K562 (cell line): ENCODE measurements at regions not wholly inside any gene's neighbourhood (a gene's known extent, or its start where the extent isn't known, plus 50 kb on each side); places are given as distances from the start of the nearest gene placed in this dataset.

ENCODE experiments used
- ATAC-seq: fragments of 200-7000 bp; cut with Tn5 transposase; 3 replicates; pipeline ENCODE4 v1.9.1; 2020; ENCODE audit warnings: moderate library complexity
- BruUV-seq: library from RNA; stranded (reverse); fragments of 400-500 nt; replicated peaks from 2 replicates; lab custom pipeline; 2021; lab: Mats Ljungman, UMichigan
- CTCF ChIA-PET: fragments of 300-600 bp; formaldehyde crosslinking; extraction: SDS; loops from one replicate; lab custom pipeline; 2021; ENCODE audit warnings: low intra/inter-chr PET ratio; lab: Yijun Ruan, JAX
- POLR2A ChIA-PET: fragments of 300-600, 350-650 bp; sonication (Branson Sonifier 250); formaldehyde crosslinking; extraction: SDS; loops from one replicate; lab custom pipeline; 2021; ENCODE audit warnings: antibody characterized with exemption, inconsistent platforms; lab: Yijun Ruan, JAX
- DNase-seq, 4 experiments: peaks; one replicate each; pipeline versions ENCODE4 v3.0.0 to v3.0.0-alpha.2; 2011 to 2018; ENCODE audit warnings: low spot score in 3 of 4, mixed read lengths in 3 of 4; ENCODE audit errors: extremely low read depth in 1 of 4
- FAIRE-seq: peaks from 2 replicates; lab custom pipeline; 2011; peaks lifted over from hg19 to GRCh38; lab: Jason Lieb, UNC
- H2AFZ ChIP-seq: 2 replicates; pipeline ENCODE4 v1.6.0; 2011; ENCODE audit warnings: low read depth, low read length, control low read depth, inconsistent platforms
- H3K27ac ChIP-seq: fragments of 200-600 bp; 3 replicates; pipeline ENCODE4 v1.8.0; 2011; ENCODE audit warnings: low read depth, mild to moderate bottlenecking, control low read depth, inconsistent platforms, low read length, moderate library complexity, mixed read lengths; ENCODE audit errors: extremely low read depth
- H3K27me3 ChIP-seq, 2 experiments: fragments of 300-600 bp in 1 of 2; 2 replicates in 1 of 2; 3 replicates in 1 of 2; pipeline versions ENCODE4 v1.6.0 to v1.8.0; 2011; ENCODE audit warnings: inconsistent platforms in 2 of 2, low read length in 2 of 2, mild to moderate bottlenecking in 1 of 2, mixed read lengths in 1 of 2, moderate library complexity in 1 of 2; ENCODE audit not compliant: control insufficient read depth in 2 of 2, insufficient read depth in 2 of 2
- H3K36me3 ChIP-seq: fragments of 300-600 bp; 3 replicates; pipeline ENCODE4 v1.8.0; 2011; ENCODE audit warnings: mild to moderate bottlenecking, low read length, inconsistent platforms; ENCODE audit not compliant: control insufficient read depth, insufficient read depth
- H3K4me1 ChIP-seq, 2 experiments: fragments of 200-600 bp in 1 of 2; replicated peaks in 1 of 2; 2 replicates in 1 of 2; 3 replicates in 1 of 2; pipeline versions ENCODE4 v1.5.1 to v1.8.0; 2011; ENCODE audit warnings: inconsistent platforms in 2 of 2, low read length in 2 of 2, mild to moderate bottlenecking in 1 of 2, mixed read lengths in 1 of 2, moderate library complexity in 1 of 2; ENCODE audit not compliant: control insufficient read depth in 2 of 2, insufficient read depth in 2 of 2
- H3K4me2 ChIP-seq: 2 replicates; pipeline ENCODE4 v1.6.1; 2011; ENCODE audit warnings: low read length, control low read depth, inconsistent platforms, mixed read lengths; ENCODE audit not compliant: insufficient read depth
- H3K4me3 ChIP-seq: fragments of 200-600 bp; sonication (generic), shearing (Covaris generic); 2 replicates; pipeline ENCODE4 v1.5.1; 2016; ENCODE audit warnings: control low read depth, inconsistent platforms
- H3K79me2 ChIP-seq: fragments of 200-600 bp; 3 replicates; pipeline ENCODE4 v1.8.0; 2011; ENCODE audit warnings: low read length, inconsistent platforms; ENCODE audit not compliant: control insufficient read depth, insufficient read depth
- H3K9ac ChIP-seq, 2 experiments: 2 replicates each; pipeline versions ENCODE4 v1.6.0 to v1.6.1; 2011; ENCODE audit warnings: low read depth in 2 of 2, low read length in 2 of 2, control low read depth in 1 of 2, inconsistent platforms in 1 of 2, mild to moderate bottlenecking in 1 of 2, mixed read lengths in 1 of 2; ENCODE audit not compliant: insufficient read depth in 1 of 2
- H3K9me1 ChIP-seq: one replicate; pipeline ENCODE4 v1.6.0; 2011; ENCODE audit warnings: inconsistent platforms, mild to moderate bottlenecking, low read length, moderate library complexity; ENCODE audit not compliant: control insufficient read depth, insufficient read depth
- H3K9me3 ChIP-seq: replicated peaks from 2 replicates; pipeline ENCODE4 v1.5.1; 2011; ENCODE audit warnings: low read depth, low read length, inconsistent platforms; ENCODE audit not compliant: control insufficient read depth, insufficient read depth
- H4K20me1 ChIP-seq: replicated peaks from 2 replicates; pipeline ENCODE4 v1.6.1; 2011; ENCODE audit warnings: low read length, inconsistent platforms, mixed read lengths; ENCODE audit not compliant: control insufficient read depth, insufficient read depth
- ETV1 ChIP-seq: fragments of 450-650 bp; conservative IDR thresholded peaks from 2 replicates; pipeline ENCODE4 v1.6.1; 2016; ENCODE audit warnings: missing genetic modification characterization, control low read depth, low read depth, missing compliant biosample characterization
- GATA2 ChIP-seq: sonication (generic); formaldehyde crosslinking; IDR thresholded peaks from 2 replicates; pipeline ENCODE4 v1.4.0; 2020; ENCODE audit warnings: mild to moderate bottlenecking, missing genetic modification reagents
- HNRNPUL1 ChIP-seq: fragments of 200-400 bp; formaldehyde crosslinking; IDR thresholded peaks from 2 replicates; pipeline ENCODE4 v1.6.1; 2017; ENCODE audit warnings: low read length
- MCM2 ChIP-seq: fragments of 450-650 bp; IDR thresholded peaks from 2 replicates; pipeline ENCODE4 v1.6.1; 2017; ENCODE audit warnings: low read depth, mild to moderate bottlenecking
- NFE2L1 ChIP-seq: fragments of 450-650 bp; IDR thresholded peaks from 2 replicates; pipeline ENCODE4 v1.6.1; 2016; ENCODE audit warnings: missing genetic modification characterization, low read depth, mild to moderate bottlenecking, missing compliant biosample characterization, moderate library complexity, borderline replicate concordance
- PATZ1 ChIP-seq: fragments of 250-450 bp; sonication (Bioruptor Pico); IDR thresholded peaks from 2 replicates; pipeline ENCODE4 v1.5.0; 2020; ENCODE audit warnings: mild to moderate bottlenecking, borderline replicate concordance
- RFX5 ChIP-seq: IDR thresholded peaks from 2 replicates; pipeline ENCODE4 v1.6.1; 2011; ENCODE audit warnings: low read depth, mild to moderate bottlenecking, improper control_type of control experiment, low read length
- TRIM24 ChIP-seq, 2 experiments: fragments of 450-650 bp; IDR thresholded peaks; 2 replicates each; pipeline ENCODE4 v1.6.1; 2016
- ZFP1 ChIP-seq: fragments of 450-650 bp; formaldehyde crosslinking; IDR thresholded peaks from 2 replicates; pipeline ENCODE4 v1.4.0; 2020; ENCODE audit warnings: mild to moderate bottlenecking, mixed read lengths
- ZNF518B ChIP-seq: fragments of 250-450 bp; sonication (Bioruptor Pico); IDR thresholded peaks from 2 replicates; pipeline ENCODE4 v1.5.0; 2021; ENCODE audit warnings: mild to moderate bottlenecking, moderate library complexity
- in situ Hi-C: fragments of 300-500 bp; cut with MboI; formaldehyde crosslinking; loops from 4 replicates; pipeline ENCODE4 v1.15.0; 2018; ENCODE audit warnings: inconsistent platforms, mixed read lengths
- intact Hi-C: fragments of 100-400 bp; cut with micrococcal nuclease; formaldehyde crosslinking; loops from 2 replicates; pipeline ENCODE4 v1.14.2; 2022

- no peaks in the 10 kb centered on the region for H3K9me3 ChIP-seq
- no peaks in the 10 kb centered on the region for H3K9me1 ChIP-seq
- H3K27me3 ChIP-seq: no peaks in the 10 kb centered on the region
- ATAC-seq (no peak), FAIRE-seq (no peak), DNase-seq (no peak)
- no peak overlapping the region for H3K4me2 ChIP-seq
- H3K79me2 ChIP-seq: no peaks in the 10 kb centered on the region
- H3K36me3 ChIP-seq: no peaks in the 10 kb centered on the region
- H3K9ac ChIP-seq: no peak overlapping the region
- TF ChIP-seq ZFP1 (CRISPR knock-in tag): no peak
- no peak for TF ChIP-seq PATZ1
- TF ChIP-seq MCM2: no peak
- no peak for TF ChIP-seq NFE2L1 (tag)
- TF ChIP-seq ETV1: no peak
- TF ChIP-seq GATA2 (CRISPR knock-in tag): no peak
- TF ChIP-seq ZNF518B (CRISPR knock-in tag): no peak
- TF ChIP-seq HNRNPUL1: no peak
- no peak for TF ChIP-seq RFX5
- no peak for TF ChIP-seq TRIM24 (IDR thresholded peaks at IDR 0.05)
- ChIA-PET POLR2A (no interaction called here), CTCF (no interaction called here)
- in situ Hi-C loops (no loop called here), intact Hi-C loops (no loop called here)
- H3K4me1 ChIP-seq: no peaks in the 10 kb centered on the region
- BruUV-seq: no TSS peak
- H2AFZ ChIP-seq: no peak overlapping the region
- H3K27ac ChIP-seq: no peak overlapping the region
- no peak overlapping the region for H3K4me3 ChIP-seq
- no peaks in the 10 kb centered on the region for H4K20me1 ChIP-seq
These were observed 59.4 kb upstream of the TLL1 start for GRCh38 chr4:165813606-165814005.
